Renal pelvis (tissue), 1 donor: ENCODE measurements at regions not wholly inside any gene's neighbourhood (a gene's known extent, or its start where the extent isn't known, plus 50 kb on each side); places are given as distances from the start of the nearest gene placed in this dataset.

Experiments used
- DNase-seq: peaks from one replicate; pipeline ENCODE4 v3.0.0-alpha.2; 2013

- DNase-seq: no peak
Measured at GRCh38 chr21:27429710-27430341, 462.9 kb upstream of the ADAMTS5 start.

- no peak for DNase-seq
Measured at GRCh38 chr21:27426196-27426595, 459.3 kb upstream of the ADAMTS5 start.

GRCh38 chr21:27425574-27425973 lies 458.7 kb upstream of the ADAMTS5 start:
- DNase-seq: no peak

- no peak for DNase-seq
Measured at GRCh38 chr21:27425172-27425571, 458.3 kb upstream of the ADAMTS5 start.

- DNase-seq: no peak
Measured at GRCh38 chr21:27424601-27425000, 457.7 kb upstream of the ADAMTS5 start.

GRCh38 chr21:27423906-27424595 lies 457.2 kb upstream of the ADAMTS5 start:
- no peak for DNase-seq

GRCh38 chr21:27423038-27423437 lies 456.1 kb upstream of the ADAMTS5 start:
- DNase-seq: no peak

GRCh38 chr21:27422435-27422834 lies 455.5 kb upstream of the ADAMTS5 start:
- DNase-seq: no peak

- DNase-seq: no peak
Measured at GRCh38 chr21:27421654-27422053, 454.8 kb upstream of the ADAMTS5 start.

GRCh38 chr21:27419153-27419552 lies 452.3 kb upstream of the ADAMTS5 start:
- DNase-seq: no peak

GRCh38 chr21:27418346-27418745 lies 451.5 kb upstream of the ADAMTS5 start:
- no peak for DNase-seq

GRCh38 chr21:27412530-27412929 lies 445.6 kb upstream of the ADAMTS5 start:
- DNase-seq: no peak

GRCh38 chr21:27408826-27409225 lies 441.9 kb upstream of the ADAMTS5 start:
- DNase-seq: no peak

- no peak for DNase-seq
Measured at GRCh38 chr21:27407271-27407670, 440.4 kb upstream of the ADAMTS5 start.

- peak; percentile 42 for DNase-seq
Measured at GRCh38 chr21:27406300-27407009, 439.6 kb upstream of the ADAMTS5 start.

- no peak for DNase-seq
Measured at GRCh38 chr21:27403011-27403410, 436.1 kb upstream of the ADAMTS5 start.

GRCh38 chr21:27400045-27400444 lies 433.2 kb upstream of the ADAMTS5 start:
- no peak for DNase-seq

GRCh38 chr21:27397578-27397977 lies 430.7 kb upstream of the ADAMTS5 start:
- DNase-seq: no peak

- no peak for DNase-seq
Measured at GRCh38 chr21:27393726-27394125, 426.8 kb upstream of the ADAMTS5 start.

GRCh38 chr21:27391990-27392389 lies 425.1 kb upstream of the ADAMTS5 start:
- DNase-seq: no peak

GRCh38 chr21:27390384-27390783 lies 423.5 kb upstream of the ADAMTS5 start:
- DNase-seq: no peak

GRCh38 chr21:27388825-27389224 lies 421.9 kb upstream of the ADAMTS5 start:
- no peak for DNase-seq

- DNase-seq: no peak
Measured at GRCh38 chr21:27382404-27382803, 415.5 kb upstream of the ADAMTS5 start.
